Mononuclear cell (primary cell): ENCODE measurements at regions not wholly inside any gene's neighbourhood (a gene's known extent, or its start where the extent isn't known, plus 50 kb on each side); places are given as distances from the start of the nearest gene placed in this dataset.

Experiments
- H3K27me3 ChIP-seq: 2 replicates; pipeline ENCODE4 v1.6.0; 2011; ENCODE audit warnings: low read length, control low read depth; ENCODE audit not compliant: insufficient read depth
- H3K4me1 ChIP-seq: 2 replicates; pipeline ENCODE4 v1.5.1; 2011; ENCODE audit warnings: mild to moderate bottlenecking, low read length, control low read depth; ENCODE audit not compliant: insufficient read depth
- H3K4me3 ChIP-seq: 2 replicates; pipeline ENCODE4 v1.5.1; 2011; ENCODE audit warnings: mild to moderate bottlenecking, low read length, moderate library complexity
- H3K9me3 ChIP-seq: 2 replicates; pipeline ENCODE4 v1.5.1; 2011; ENCODE audit warnings: low read depth, mild to moderate bottlenecking, control low read depth, low read length

- Histone ChIP-seq H3K4me3 (no peak overlapping the region), H3K27me3 (no peaks in the 10 kb centered on the region), H3K4me1 (peaks cover 5% of the 10 kb centered on the region), H3K9me3 (no peaks in the 10 kb centered on the region)
Measured at GRCh38 chr10:30793093-30793492, 163.5 kb upstream of the LYZL2 start.

GRCh38 chr10:30792025-30792424, 162.5 kb upstream of the LYZL2 start:
- Histone ChIP-seq H3K4me3 (no peak overlapping the region), H3K9me3 (no peaks in the 10 kb centered on the region), H3K4me1 (peaks cover 5% of the 10 kb centered on the region), H3K27me3 (no peaks in the 10 kb centered on the region)

GRCh38 chr10:30791197-30791611, 161.7 kb upstream of the LYZL2 start:
- Histone ChIP-seq H3K9me3 (no peaks in the 10 kb centered on the region), H3K27me3 (no peaks in the 10 kb centered on the region), H3K4me1 (peaks cover 5% of the 10 kb centered on the region), H3K4me3 (no peak overlapping the region)

- H3K9me3 ChIP-seq, result no peaks in the 10 kb centered on the region
- H3K4me1 ChIP-seq, result peaks cover 11% of the 10 kb centered on the region
- no peak overlapping the region for H3K4me3 ChIP-seq
- no peaks in the 10 kb centered on the region for H3K27me3 ChIP-seq
Measured at GRCh38 chr10:30789806-30790205, 160.3 kb upstream of the LYZL2 start.

GRCh38 chr10:30788307-30788706, 158.8 kb upstream of the LYZL2 start:
- H3K27me3 ChIP-seq, result no peaks in the 10 kb centered on the region
- H3K4me3 ChIP-seq, result no peak overlapping the region
- peaks cover 20% of the 10 kb centered on the region for H3K4me1 ChIP-seq
- no peaks in the 10 kb centered on the region for H3K9me3 ChIP-seq

GRCh38 chr10:30786906-30787305, 157.4 kb upstream of the LYZL2 start:
- Histone ChIP-seq H3K4me1 (peaks cover 30% of the 10 kb centered on the region), H3K4me3 (no peak overlapping the region), H3K9me3 (no peaks in the 10 kb centered on the region), H3K27me3 (no peaks in the 10 kb centered on the region)

- no peaks in the 10 kb centered on the region for H3K27me3 ChIP-seq
- H3K9me3 ChIP-seq, result no peaks in the 10 kb centered on the region
- peaks cover 28% of the 10 kb centered on the region for H3K4me1 ChIP-seq
- H3K4me3 ChIP-seq, result no peak overlapping the region
Measured at GRCh38 chr10:30786131-30786530, 156.6 kb upstream of the LYZL2 start.

- Histone ChIP-seq H3K27me3 (no peaks in the 10 kb centered on the region), H3K4me3 (peak overlapping the region; percentile 63), H3K9me3 (no peaks in the 10 kb centered on the region), H3K4me1 (peaks cover 28% of the 10 kb centered on the region)
Measured at GRCh38 chr10:30784897-30785605, 155.5 kb upstream of the LYZL2 start.

- Histone ChIP-seq H3K4me3 (peak overlapping the region; percentile 63), H3K27me3 (no peaks in the 10 kb centered on the region), H3K9me3 (no peaks in the 10 kb centered on the region), H3K4me1 (peaks cover 28% of the 10 kb centered on the region)
Measured at GRCh38 chr10:30784524-30784896, 155.0 kb upstream of the LYZL2 start.

GRCh38 chr10:30783939-30784501, 154.5 kb upstream of the LYZL2 start:
- H3K27me3 ChIP-seq, result no peaks in the 10 kb centered on the region
- peaks cover 28% of the 10 kb centered on the region for H3K4me1 ChIP-seq
- peak overlapping the region; percentile 41 for H3K4me3 ChIP-seq
- no peaks in the 10 kb centered on the region for H3K9me3 ChIP-seq

- H3K27me3 ChIP-seq, result no peaks in the 10 kb centered on the region
- no peaks in the 10 kb centered on the region for H3K9me3 ChIP-seq
- no peak overlapping the region for H3K4me3 ChIP-seq
- peaks cover 28% of the 10 kb centered on the region for H3K4me1 ChIP-seq
Measured at GRCh38 chr10:30782537-30783461, 153.2 kb upstream of the LYZL2 start.

GRCh38 chr10:30782157-30782536, 152.6 kb upstream of the LYZL2 start:
- Histone ChIP-seq H3K9me3 (no peaks in the 10 kb centered on the region), H3K4me3 (no peak overlapping the region), H3K27me3 (no peaks in the 10 kb centered on the region), H3K4me1 (peaks cover 28% of the 10 kb centered on the region)

GRCh38 chr10:30781670-30782121, 152.1 kb upstream of the LYZL2 start:
- peaks cover 28% of the 10 kb centered on the region for H3K4me1 ChIP-seq
- H3K4me3 ChIP-seq, result no peak overlapping the region
- H3K9me3 ChIP-seq, result no peaks in the 10 kb centered on the region
- no peaks in the 10 kb centered on the region for H3K27me3 ChIP-seq

- Histone ChIP-seq H3K27me3 (no peaks in the 10 kb centered on the region), H3K9me3 (no peaks in the 10 kb centered on the region), H3K4me3 (no peak overlapping the region), H3K4me1 (peaks cover 17% of the 10 kb centered on the region)
Measured at GRCh38 chr10:30778769-30779168, 149.2 kb upstream of the LYZL2 start.
